C4-2B (cell line): ENCODE measurements at regions not wholly inside any gene's neighbourhood (a gene's known extent, or its start where the extent isn't known, plus 50 kb on each side); places are given as distances from the start of the nearest gene placed in this dataset.

Experiments used
- ZFX ChIP-seq: fragments of 450-650 bp; IDR thresholded peaks from 2 replicates; pipeline ENCODE4 v1.6.1; 2017
- TF ChIP-seq, protein P1 (sequence below): fragments of 450-650 bp; conservative IDR thresholded peaks from 2 replicates; pipeline ENCODE4 v1.5.1; 2017; ENCODE audit warnings: mild to moderate bottlenecking

DNA sequence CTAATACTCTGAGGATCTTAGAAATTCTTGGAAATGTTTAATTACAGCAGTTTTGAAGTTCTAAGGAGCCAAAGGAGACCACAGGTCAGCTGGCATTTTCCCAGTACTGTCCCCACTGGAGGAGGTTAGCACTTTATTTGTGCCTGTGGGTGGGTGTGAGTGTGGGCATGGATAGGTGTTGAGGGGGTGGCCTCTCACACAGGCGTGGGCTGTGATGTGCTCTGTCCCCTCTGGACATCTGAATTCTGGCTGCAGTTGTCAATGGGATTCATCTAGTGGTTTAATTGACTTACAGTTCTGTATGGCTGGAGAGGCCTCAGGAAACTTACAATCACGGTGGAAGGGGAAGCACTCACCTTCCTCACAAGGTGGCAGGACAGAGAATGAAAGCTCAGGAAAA is 135.4 kb upstream of the NAMPT start:
- TF ChIP-seq, protein P1, sequence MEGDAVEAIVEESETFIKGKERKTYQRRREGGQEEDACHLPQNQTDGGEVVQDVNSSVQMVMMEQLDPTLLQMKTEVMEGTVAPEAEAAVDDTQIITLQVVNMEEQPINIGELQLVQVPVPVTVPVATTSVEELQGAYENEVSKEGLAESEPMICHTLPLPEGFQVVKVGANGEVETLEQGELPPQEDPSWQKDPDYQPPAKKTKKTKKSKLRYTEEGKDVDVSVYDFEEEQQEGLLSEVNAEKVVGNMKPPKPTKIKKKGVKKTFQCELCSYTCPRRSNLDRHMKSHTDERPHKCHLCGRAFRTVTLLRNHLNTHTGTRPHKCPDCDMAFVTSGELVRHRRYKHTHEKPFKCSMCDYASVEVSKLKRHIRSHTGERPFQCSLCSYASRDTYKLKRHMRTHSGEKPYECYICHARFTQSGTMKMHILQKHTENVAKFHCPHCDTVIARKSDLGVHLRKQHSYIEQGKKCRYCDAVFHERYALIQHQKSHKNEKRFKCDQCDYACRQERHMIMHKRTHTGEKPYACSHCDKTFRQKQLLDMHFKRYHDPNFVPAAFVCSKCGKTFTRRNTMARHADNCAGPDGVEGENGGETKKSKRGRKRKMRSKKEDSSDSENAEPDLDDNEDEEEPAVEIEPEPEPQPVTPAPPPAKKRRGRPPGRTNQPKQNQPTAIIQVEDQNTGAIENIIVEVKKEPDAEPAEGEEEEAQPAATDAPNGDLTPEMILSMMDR = no peak
- no peak for TF ChIP-seq ZFX
